Fibroblast of skin of left biceps (primary cell): ENCODE measurements at regions not wholly inside any gene's neighbourhood (a gene's known extent, or its start where the extent isn't known, plus 50 kb on each side); places are given as distances from the start of the nearest gene placed in this dataset.
"Not testable (repeated sequence)": the region's sequence is repeated elsewhere in the genome, so short reads cannot be mapped to it uniquely, and the experiment has no call there.

ENCODE experiments used
- DNase-seq, 2 experiments: peaks; one replicate each; pipeline ENCODE4 v3.0.0-alpha.2; 2013; ENCODE audit warnings: low read depth in 2 of 2

- not testable (repeated sequence) for DNase-seq
These were observed 234.0 kb downstream of the TFAP2B start for GRCh38 chr6:51052716-51053115.

GRCh38 chr6:51055316-51055715 is 236.6 kb downstream of the TFAP2B start:
- DNase-seq: not testable (repeated sequence)

GRCh38 chr6:51057296-51057695 is 238.6 kb downstream of the TFAP2B start:
- DNase-seq: no peak

GRCh38 chr6:51060262-51060762 is 241.6 kb downstream of the TFAP2B start:
- no peak for DNase-seq

GRCh38 chr6:51062166-51062722 is 243.6 kb downstream of the TFAP2B start:
- DNase-seq: no peak

GRCh38 chr6:51077821-51078518 is 259.3 kb downstream of the TFAP2B start:
- DNase-seq: no peak

GRCh38 chr6:51090343-51090742 is 271.7 kb downstream of the TFAP2B start:
- DNase-seq: no peak

- DNase-seq: no peak
These were observed 275.2 kb downstream of the TFAP2B start for GRCh38 chr6:51093871-51094270.

- DNase-seq: no peak
These were observed 275.6 kb downstream of the TFAP2B start for GRCh38 chr6:51094271-51094670.

- DNase-seq: no peak
These were observed 279.6 kb downstream of the TFAP2B start for GRCh38 chr6:51098246-51098645.

- no peak for DNase-seq
These were observed 280.1 kb downstream of the TFAP2B start for GRCh38 chr6:51098791-51099190.

- no peak for DNase-seq
These were observed 280.5 kb downstream of the TFAP2B start for GRCh38 chr6:51099201-51099600.

- no peak for DNase-seq
These were observed 286.7 kb downstream of the TFAP2B start for GRCh38 chr6:51105357-51105756.

GRCh38 chr6:51107769-51108203 is 289.1 kb downstream of the TFAP2B start:
- DNase-seq: no peak

GRCh38 chr6:51108563-51109234 is 290.0 kb downstream of the TFAP2B start:
- no peak for DNase-seq

GRCh38 chr6:51112731-51113130 is 294.1 kb downstream of the TFAP2B start:
- DNase-seq: peak; percentile 8 to 11

- no peak for DNase-seq
These were observed 298.1 kb downstream of the TFAP2B start for GRCh38 chr6:51116723-51117122.

GRCh38 chr6:51118792-51119191 is 300.1 kb downstream of the TFAP2B start:
- no peak for DNase-seq

GRCh38 chr6:51120016-51120415 is 301.3 kb downstream of the TFAP2B start:
- no peak for DNase-seq

GRCh38 chr6:51121380-51121976 is 302.8 kb downstream of the TFAP2B start:
- not testable (repeated sequence) for DNase-seq

- DNase-seq: no peak
These were observed 310.4 kb downstream of the TFAP2B start for GRCh38 chr6:51129043-51129442.

- DNase-seq: no peak
These were observed 319.1 kb downstream of the TFAP2B start for GRCh38 chr6:51137777-51138176.
